Effector memory CD8-positive, alpha-beta T cell (primary cell): ENCODE measurements at regions not wholly inside any gene's neighbourhood (a gene's known extent, or its start where the extent isn't known, plus 50 kb on each side); places are given as distances from the start of the nearest gene placed in this dataset.
"Not testable (repeated sequence)": the region's sequence is repeated elsewhere in the genome, so short reads cannot be mapped to it uniquely, and the experiment has no call there.

ENCODE experiments used
- ATAC-seq: fragments of 150-1000 bp; cut with Tn5 transposase; replicated peaks from 2 replicates; pipeline ENCODE4 v1.10.0; 2021; ENCODE audit warnings: mild to moderate bottlenecking, moderate library complexity
- DNase-seq, 3 experiments: peaks; one replicate each; pipeline ENCODE4 v3.0.0; 2021
- H3K27ac Mint-ChIP-seq, 2 donors: one replicate each; pipeline ENCODE4 v1.8.0; 2022; ENCODE audit warnings: mild to moderate bottlenecking in 2 of 2, mixed read lengths in 2 of 2, moderate library complexity in 2 of 2
- H3K27me3 Mint-ChIP-seq, 2 donors: one replicate each; pipeline ENCODE4 v1.8.0; 2022; ENCODE audit warnings: mixed read lengths in 2 of 2
- H3K36me3 Mint-ChIP-seq: one replicate; pipeline ENCODE4 v1.8.0; 2022; ENCODE audit warnings: mild to moderate bottlenecking, moderate library complexity, mixed read lengths; ENCODE audit not compliant: insufficient read depth
- H3K4me1 Mint-ChIP-seq, 2 donors: one replicate each; pipeline ENCODE4 v1.8.0; 2022; ENCODE audit warnings: low read depth in 2 of 2, mixed read lengths in 2 of 2
- H3K4me3 Mint-ChIP-seq, 2 donors: one replicate each; pipeline ENCODE4 v1.8.0; 2022; ENCODE audit warnings: mild to moderate bottlenecking in 2 of 2, mixed read lengths in 2 of 2, moderate library complexity in 2 of 2
- H3K9me3 Mint-ChIP-seq, 2 donors: one replicate each; pipeline ENCODE4 v1.8.0; 2022; ENCODE audit warnings: mixed read lengths in 2 of 2

- Mint-ChIP-seq H3K27ac (no peak overlapping the region), H3K4me1 (no peaks in the 10 kb centered on the region), H3K9me3 (no peaks in the 10 kb centered on the region), H3K4me3 (no peak overlapping the region), H3K27me3 (peaks cover 0 to 7% of the 10 kb centered on the region in 2 donors), H3K36me3 (no peaks in the 10 kb centered on the region)
- DNase-seq, result no peak
- no peak for ATAC-seq
These were observed 368.2 kb upstream of the CITED2 start for GRCh38 chr6:139742671-139743070.

- Mint-ChIP-seq H3K27ac (no peak overlapping the region), H3K27me3 (peaks cover under 1 to 7% of the 10 kb centered on the region in 2 donors), H3K9me3 (no peaks in the 10 kb centered on the region), H3K36me3 (no peaks in the 10 kb centered on the region), H3K4me1 (no peaks in the 10 kb centered on the region), H3K4me3 (no peak overlapping the region)
- DNase-seq (no peak), ATAC-seq (no peak)
These were observed 364.5 kb upstream of the CITED2 start for GRCh38 chr6:139738801-139739455.

- Mint-ChIP-seq H3K36me3 (peaks cover 2% of the 10 kb centered on the region), H3K4me3 (no peak overlapping the region)
These were observed 362.0 kb upstream of the CITED2 start for GRCh38 chr6:139736325-139736906.

GRCh38 chr6:139732451-139732850 is 358.0 kb upstream of the CITED2 start:
- no peak for DNase-seq
- Mint-ChIP-seq H3K4me1 (no peaks in the 10 kb centered on the region), H3K4me3 (no peak overlapping the region), H3K27me3 (peaks cover 13 to 17% of the 10 kb centered on the region in 2 donors), H3K9me3 (no peaks in the 10 kb centered on the region), H3K36me3 (peaks cover 2% of the 10 kb centered on the region), H3K27ac (no peak overlapping the region)
- no peak for ATAC-seq

More at GRCh38 chr6:139736325-139736906, 362.0 kb upstream of the CITED2 start:
- no peak overlapping the region for H3K27ac Mint-ChIP-seq
- DNase-seq (no peak), ATAC-seq (no peak)
- H3K9me3 Mint-ChIP-seq, result no peaks in the 10 kb centered on the region
- no peaks in the 10 kb centered on the region for H3K4me1 Mint-ChIP-seq
- peaks cover 17 to 20% of the 10 kb centered on the region in 2 donors for H3K27me3 Mint-ChIP-seq

- Mint-ChIP-seq H3K27me3 (peaks cover 13 to 17% of the 10 kb centered on the region in 2 donors), H3K4me1 (no peaks in the 10 kb centered on the region), H3K4me3 (no peak overlapping the region), H3K36me3 (peaks cover 2% of the 10 kb centered on the region), H3K9me3 (no peaks in the 10 kb centered on the region), H3K27ac (no peak overlapping the region)
- ATAC-seq, result no peak
- no peak for DNase-seq
These were observed 356.0 kb upstream of the CITED2 start for GRCh38 chr6:139730340-139730974.

GRCh38 chr6:139728876-139729427 is 354.5 kb upstream of the CITED2 start:
- H3K27ac Mint-ChIP-seq, result no peak overlapping the region

GRCh38 chr6:139726272-139726671 is 351.8 kb upstream of the CITED2 start:
- H3K4me3 Mint-ChIP-seq, H3K27ac Mint-ChIP-seq, DNase-seq, H3K27me3 Mint-ChIP-seq, ATAC-seq, H3K9me3 Mint-ChIP-seq, H3K36me3 Mint-ChIP-seq, H3K4me1 Mint-ChIP-seq: not testable (repeated sequence)

More at GRCh38 chr6:139728876-139729427, 354.5 kb upstream of the CITED2 start:
- Mint-ChIP-seq H3K4me1 (no peaks in the 10 kb centered on the region), H3K4me3 (no peak overlapping the region), H3K9me3 (no peaks in the 10 kb centered on the region), H3K36me3 (peaks cover 2% of the 10 kb centered on the region), H3K27me3 (peaks cover 13 to 16% of the 10 kb centered on the region in 2 donors)
- ATAC-seq, result no peak
- no peak for DNase-seq

- no peak for DNase-seq
- no peak for ATAC-seq
- H3K4me3 Mint-ChIP-seq, result no peak overlapping the region
- H3K4me1 Mint-ChIP-seq, result no peaks in the 10 kb centered on the region
- no peaks in the 10 kb centered on the region for H3K9me3 Mint-ChIP-seq
- H3K27ac Mint-ChIP-seq, result no peak overlapping the region
- H3K36me3 Mint-ChIP-seq, result no peaks in the 10 kb centered on the region
- peaks cover 0 to 5% of the 10 kb centered on the region in 2 donors for H3K27me3 Mint-ChIP-seq
These were observed 348.1 kb upstream of the CITED2 start for GRCh38 chr6:139722530-139722929.

GRCh38 chr6:139721954-139722353 is 347.5 kb upstream of the CITED2 start:
- Mint-ChIP-seq H3K27me3 (peaks cover 0 to 5% of the 10 kb centered on the region in 2 donors), H3K36me3 (no peaks in the 10 kb centered on the region), H3K27ac (no peak overlapping the region), H3K9me3 (no peaks in the 10 kb centered on the region), H3K4me1 (no peaks in the 10 kb centered on the region), H3K4me3 (no peak overlapping the region)
- DNase-seq, result no peak
- ATAC-seq, result no peak

- Mint-ChIP-seq H3K9me3 (no peaks in the 10 kb centered on the region), H3K4me1 (no peaks in the 10 kb centered on the region), H3K27ac (no peak overlapping the region), H3K36me3 (no peaks in the 10 kb centered on the region), H3K27me3 (no peaks in the 10 kb centered on the region), H3K4me3 (no peak overlapping the region)
- DNase-seq, result no peak
- ATAC-seq, result no peak
These were observed 339.6 kb upstream of the CITED2 start for GRCh38 chr6:139713900-139714506.

GRCh38 chr6:139713424-139713823 is 339.0 kb upstream of the CITED2 start:
- Mint-ChIP-seq H3K9me3 (no peaks in the 10 kb centered on the region), H3K27ac (no peak overlapping the region), H3K4me1 (no peaks in the 10 kb centered on the region), H3K27me3 (no peaks in the 10 kb centered on the region), H3K36me3 (no peaks in the 10 kb centered on the region), H3K4me3 (no peak overlapping the region)
- DNase-seq (no peak), ATAC-seq (no peak)

- no peaks in the 10 kb centered on the region for H3K36me3 Mint-ChIP-seq
- no peaks in the 10 kb centered on the region for H3K9me3 Mint-ChIP-seq
- no peak for DNase-seq
- ATAC-seq, result no peak
- H3K4me3 Mint-ChIP-seq, result no peak overlapping the region
- H3K27me3 Mint-ChIP-seq, result no peaks in the 10 kb centered on the region
- no peaks in the 10 kb centered on the region for H3K4me1 Mint-ChIP-seq
- no peak overlapping the region for H3K27ac Mint-ChIP-seq
These were observed 338.4 kb upstream of the CITED2 start for GRCh38 chr6:139712830-139713229.

GRCh38 chr6:139711804-139712585 is 337.5 kb upstream of the CITED2 start:
- ATAC-seq, result no peak
- no peaks in the 10 kb centered on the region for H3K36me3 Mint-ChIP-seq
- DNase-seq, result no peak
- H3K27me3 Mint-ChIP-seq, result no peaks in the 10 kb centered on the region
- H3K4me1 Mint-ChIP-seq, result no peaks in the 10 kb centered on the region
- no peaks in the 10 kb centered on the region for H3K9me3 Mint-ChIP-seq
- H3K27ac Mint-ChIP-seq, result no peak overlapping the region
- H3K4me3 Mint-ChIP-seq, result no peak overlapping the region
